SK-N-SH treated with all-trans-retinoic acid at 6 μM for 48 hours (cell line): ENCODE measurements at regions not wholly inside any gene's neighbourhood (a gene's known extent, or its start where the extent isn't known, plus 50 kb on each side); places are given as distances from the start of the nearest gene placed in this dataset.

Experiments used
- ARNTL ChIP-seq: fragments of 450-650 bp; formaldehyde crosslinking; IDR thresholded peaks from 2 replicates; pipeline ENCODE4 v1.5.0; 2020; ENCODE audit warnings: low read depth, mild to moderate bottlenecking, moderate library complexity, borderline replicate concordance
- OSR1 ChIP-seq: fragments of 250-450 bp; sonication (Bioruptor Pico); IDR thresholded peaks from 2 replicates; pipeline ENCODE4 v1.8.0; 2022; ENCODE audit warnings: moderate library complexity, mild to moderate bottlenecking, inconsistent platforms
- SNAI2 ChIP-seq: fragments of 250-450 bp; sonication (Bioruptor Pico); IDR thresholded peaks from 2 replicates; pipeline ENCODE4 v1.5.0; 2020; ENCODE audit warnings: mild to moderate bottlenecking, moderate library complexity
- ZC3H10 ChIP-seq: fragments of 250-450 bp; sonication (Bioruptor Pico); IDR thresholded peaks from 2 replicates; pipeline ENCODE4 v1.5.1; 2021; ENCODE audit warnings: mild to moderate bottlenecking, moderate library complexity

DNA sequence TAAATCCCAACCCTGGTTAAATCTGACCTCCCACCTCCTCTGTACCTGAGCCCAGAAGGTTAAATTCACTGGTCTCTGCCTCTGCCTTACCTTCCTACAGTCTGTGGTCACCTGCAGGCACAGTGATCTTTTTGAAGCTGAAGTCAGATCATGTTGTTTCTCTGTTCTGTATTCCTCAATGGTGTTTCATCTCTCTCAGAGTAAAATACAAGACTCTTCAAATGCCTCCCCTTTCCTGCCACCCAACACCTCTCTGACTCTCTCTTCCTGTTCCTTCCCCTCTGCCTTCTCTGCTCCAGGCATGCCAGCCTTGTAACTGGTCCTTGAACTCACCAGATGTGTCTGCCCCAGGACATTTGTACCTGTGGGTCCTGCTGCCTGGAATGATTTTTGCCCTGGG lies 219.3 kb downstream of the UXS1 start:
- TF ChIP-seq ZC3H10 (CRISPR knock-in tag) (no peak), OSR1 (no peak), SNAI2 (CRISPR knock-in tag) (no peak), ARNTL (no peak)
